ENCODE measurements at regions not wholly inside any gene's neighbourhood (a gene's known extent, or its start where the extent isn't known, plus 50 kb on each side); places are given as distances from the start of the nearest gene placed in this dataset.

- no peak overlapping the region for H3K4me3 ChIP-seq (ENCODE audit: low read depth, low read length)
- TF ChIP-seq CTCF (IDR thresholded peaks at IDR 0.05; ENCODE audit: insufficient read depth, low read length, missing control alignments) = no peak
- ChIA-PET CTCF (interaction anchor here (1.2 to 3.8 kb wide), 4 partner anchors 11 to 278 kb away, joined by 4 to 44 read pairs (median 5); a partner anchor contains a TSS), POLR2A (no interaction called here)
- DNase-seq (ENCODE audit: low read depth, low spot score) = no peak
Observed at GRCh38 chr17:422196-422930, 69.8 kb upstream of the RPH3AL start.

- CTCF ChIA-PET = interaction anchor here (1.2 to 3.8 kb wide), 3 partner anchors 9 to 279 kb away, joined by 3 to 44 read pairs (median 5); a partner anchor contains a TSS
- no peak overlapping the region for H3K4me3 ChIP-seq (ENCODE audit: low read depth, low read length)
- DNase-seq (ENCODE audit: low read depth, low spot score) = no peak
- TF ChIP-seq CTCF (IDR thresholded peaks at IDR 0.05; ENCODE audit: insufficient read depth, low read length, missing control alignments) = no peak
- POLR2A ChIA-PET = no interaction called here
Observed at GRCh38 chr17:420479-421175, 68.0 kb upstream of the RPH3AL start.

GRCh38 chr17:419073-419735 is 66.6 kb upstream of the RPH3AL start:
- ChIA-PET POLR2A (no interaction called here), CTCF (interaction anchor here (1.4 to 2.1 kb wide), 2 partner anchors 254 to 281 kb away, joined by 3 to 7 read pairs; no protein-coding TSS in a partner anchor)
- no peak overlapping the region for H3K4me3 ChIP-seq (ENCODE audit: low read depth, low read length)
- no peak for DNase-seq (ENCODE audit: low read depth, low spot score)
- no peak for TF ChIP-seq CTCF (IDR thresholded peaks at IDR 0.05; ENCODE audit: insufficient read depth, low read length, missing control alignments)

GRCh38 chr17:418421-418751 is 65.8 kb upstream of the RPH3AL start:
- DNase-seq (ENCODE audit: low read depth, low spot score) = no peak
- ChIA-PET CTCF (interaction anchor here (2.1 kb wide), 1 partner anchor 282 kb away, joined by 7 read pairs; no protein-coding TSS in a partner anchor), POLR2A (no interaction called here)
- TF ChIP-seq CTCF (IDR thresholded peaks at IDR 0.05; ENCODE audit: insufficient read depth, low read length, missing control alignments) = no peak
- no peak overlapping the region for H3K4me3 ChIP-seq (ENCODE audit: low read depth, low read length)

GRCh38 chr17:417691-418420 is 65.2 kb upstream of the RPH3AL start:
- TF ChIP-seq CTCF (IDR thresholded peaks at IDR 0.05; ENCODE audit: insufficient read depth, low read length, missing control alignments) = no peak
- CTCF ChIA-PET = interaction anchor here (2.1 kb wide), 1 partner anchor 282 kb away, joined by 7 read pairs; no protein-coding TSS in a partner anchor
- POLR2A ChIA-PET = interaction anchor here (0.7 kb wide), 1 partner anchor 579 kb away, joined by 3 read pairs; no protein-coding TSS in a partner anchor
- no peak for DNase-seq (ENCODE audit: low read depth, low spot score)
- no peak overlapping the region for H3K4me3 ChIP-seq (ENCODE audit: low read depth, low read length)

Data from AG04449 (cell line).